ENCODE measurements at regions not wholly inside any gene's neighbourhood (a gene's known extent, or its start where the extent isn't known, plus 50 kb on each side); places are given as distances from the start of the nearest gene placed in this dataset.

GRCh38 chr17:15009087-15009486 lies 256.0 kb downstream of the PMP22 start:
- no peak overlapping the region for H2BK12ac ChIP-seq (ENCODE audit: low read length in 2 of 2)
- H3K4me1 ChIP-seq (ENCODE audit: control insufficient read depth, insufficient read depth, low read depth, low read length): no peaks in the 10 kb centered on the region
- H3K79me1 ChIP-seq (replicated peaks; ENCODE audit: low read length, poor library complexity, severe bottlenecking): no peaks in the 10 kb centered on the region
- no peak overlapping the region for H2AFZ ChIP-seq (ENCODE audit: low read depth, low read length)
- H4K91ac ChIP-seq (ENCODE audit: low read length): no peak overlapping the region
- H3K4ac ChIP-seq (ENCODE audit: low read depth in 1 of 2, low read length in 2 of 2): no peak overlapping the region
- no peak overlapping the region for H4K8ac ChIP-seq (ENCODE audit: low read length)
- H3K14ac ChIP-seq (ENCODE audit: low read length in 2 of 2): no peak overlapping the region
- H3K9ac ChIP-seq (ENCODE audit: low read length): no peak overlapping the region
- no peak overlapping the region for H2BK120ac ChIP-seq (ENCODE audit: low read depth, low read length)
- H3K4me2 ChIP-seq (ENCODE audit: low read length, poor library complexity, severe bottlenecking): no peak overlapping the region
- H3K36me3 ChIP-seq (ENCODE audit: control insufficient read depth in 1 of 2, insufficient read depth in 2 of 2, low read depth in 1 of 2, low read length in 2 of 2): no peaks in the 10 kb centered on the region
- DNase-seq: no peak
- H3K4me3 ChIP-seq (ENCODE audit: insufficient read depth in 1 of 2, low read depth in 1 of 2, low read length in 2 of 2): no peak overlapping the region
- H3K9me3 ChIP-seq (ENCODE audit: control insufficient read depth, low read length): no peaks in the 10 kb centered on the region
- H2BK5ac ChIP-seq (ENCODE audit: low read depth, low read length, poor library complexity, severe bottlenecking): no peak overlapping the region
- no peak overlapping the region for H3K23ac ChIP-seq (ENCODE audit: low read length in 2 of 2)
- H2AK5ac ChIP-seq (ENCODE audit: low read length, severe bottlenecking): no peak overlapping the region
- no peak overlapping the region for H3K27ac ChIP-seq (ENCODE audit: low read length, poor library complexity, severe bottlenecking)
- WGBS: 49% methylated on average over 6 of the region's 6 CpGs
- H3K27me3 ChIP-seq (ENCODE audit: control insufficient read depth in 1 of 2, insufficient read depth in 1 of 2, low read length in 2 of 2): peaks cover 0 to 28% of the 10 kb centered on the region in 2 experiments
- H3K18ac ChIP-seq (ENCODE audit: low read depth in 1 of 2, low read length in 2 of 2): no peak overlapping the region
- H2BK15ac ChIP-seq (ENCODE audit: low read depth, poor library complexity, severe bottlenecking): no peak overlapping the region

GRCh38 chr17:15007147-15007553 lies 258.0 kb downstream of the PMP22 start:
- Histone ChIP-seq H3K27me3 (ENCODE audit: control insufficient read depth in 1 of 2, insufficient read depth in 1 of 2, low read length in 2 of 2) (peaks cover 0 to 28% of the 10 kb centered on the region in 2 experiments), H3K18ac (ENCODE audit: low read depth in 1 of 2, low read length in 2 of 2) (no peak overlapping the region), H2BK5ac (ENCODE audit: low read depth, low read length, poor library complexity, severe bottlenecking) (no peak overlapping the region), H3K4me3 (ENCODE audit: insufficient read depth in 1 of 2, low read depth in 1 of 2, low read length in 2 of 2) (no peak overlapping the region), H2BK15ac (ENCODE audit: low read depth, poor library complexity, severe bottlenecking) (no peak overlapping the region), H3K79me1 (replicated peaks; ENCODE audit: low read length, poor library complexity, severe bottlenecking) (no peaks in the 10 kb centered on the region), H3K4me1 (ENCODE audit: control insufficient read depth, insufficient read depth, low read depth, low read length) (no peaks in the 10 kb centered on the region), H2AK5ac (ENCODE audit: low read length, severe bottlenecking) (no peak overlapping the region), H3K9me3 (ENCODE audit: control insufficient read depth, low read length) (no peaks in the 10 kb centered on the region), H3K23ac (ENCODE audit: low read length in 2 of 2) (no peak overlapping the region), H3K36me3 (ENCODE audit: control insufficient read depth in 1 of 2, insufficient read depth in 2 of 2, low read depth in 1 of 2, low read length in 2 of 2) (no peaks in the 10 kb centered on the region), H3K9ac (ENCODE audit: low read length) (no peak overlapping the region), H3K4ac (ENCODE audit: low read depth in 1 of 2, low read length in 2 of 2) (no peak overlapping the region), H3K27ac (ENCODE audit: low read length, poor library complexity, severe bottlenecking) (no peak overlapping the region), H2AFZ (ENCODE audit: low read depth, low read length) (no peak overlapping the region), H4K91ac (ENCODE audit: low read length) (no peak overlapping the region), H4K8ac (ENCODE audit: low read length) (no peak overlapping the region), H3K4me2 (ENCODE audit: low read length, poor library complexity, severe bottlenecking) (no peak overlapping the region), H2BK120ac (ENCODE audit: low read depth, low read length) (no peak overlapping the region), H2BK12ac (ENCODE audit: low read length in 2 of 2) (no peak overlapping the region), H3K14ac (ENCODE audit: low read length in 2 of 2) (no peak overlapping the region)
- 84% methylated on average over 7 of the region's 7 CpGs for WGBS
- DNase-seq: no peak

- Histone ChIP-seq H3K4me3 (ENCODE audit: insufficient read depth in 1 of 2, low read depth in 1 of 2, low read length in 2 of 2) (no peak overlapping the region), H3K27me3 (ENCODE audit: control insufficient read depth in 1 of 2, insufficient read depth in 1 of 2, low read length in 2 of 2) (peaks cover 0 to 28% of the 10 kb centered on the region in 2 experiments), H2BK15ac (ENCODE audit: low read depth, poor library complexity, severe bottlenecking) (no peak overlapping the region), H3K9me3 (ENCODE audit: control insufficient read depth, low read length) (no peaks in the 10 kb centered on the region), H3K4ac (ENCODE audit: low read depth in 1 of 2, low read length in 2 of 2) (no peak overlapping the region), H3K14ac (ENCODE audit: low read length in 2 of 2) (no peak overlapping the region), H3K36me3 (ENCODE audit: control insufficient read depth in 1 of 2, insufficient read depth in 2 of 2, low read depth in 1 of 2, low read length in 2 of 2) (no peaks in the 10 kb centered on the region), H2BK12ac (ENCODE audit: low read length in 2 of 2) (no peak overlapping the region), H3K4me1 (ENCODE audit: control insufficient read depth, insufficient read depth, low read depth, low read length) (no peaks in the 10 kb centered on the region), H4K91ac (ENCODE audit: low read length) (no peak overlapping the region), H2AK5ac (ENCODE audit: low read length, severe bottlenecking) (no peak overlapping the region), H3K23ac (ENCODE audit: low read length in 2 of 2) (no peak overlapping the region), H3K4me2 (ENCODE audit: low read length, poor library complexity, severe bottlenecking) (no peak overlapping the region), H2BK120ac (ENCODE audit: low read depth, low read length) (no peak overlapping the region), H3K18ac (ENCODE audit: low read depth in 1 of 2, low read length in 2 of 2) (no peak overlapping the region), H2AFZ (ENCODE audit: low read depth, low read length) (no peak overlapping the region), H3K79me1 (replicated peaks; ENCODE audit: low read length, poor library complexity, severe bottlenecking) (no peaks in the 10 kb centered on the region), H4K8ac (ENCODE audit: low read length) (no peak overlapping the region), H3K9ac (ENCODE audit: low read length) (no peak overlapping the region), H3K27ac (ENCODE audit: low read length, poor library complexity, severe bottlenecking) (no peak overlapping the region), H2BK5ac (ENCODE audit: low read depth, low read length, poor library complexity, severe bottlenecking) (no peak overlapping the region)
- 93% methylated on average over 10 of the region's 11 CpGs for WGBS
- no peak for DNase-seq
Observed at GRCh38 chr17:15006421-15007128, 258.6 kb downstream of the PMP22 start.

GRCh38 chr17:15000661-15001060 lies 264.5 kb downstream of the PMP22 start:
- H3K27me3 ChIP-seq (ENCODE audit: control insufficient read depth in 1 of 2, insufficient read depth in 1 of 2, low read length in 2 of 2): no peaks in the 10 kb centered on the region
- no peak overlapping the region for H2BK12ac ChIP-seq (ENCODE audit: low read length in 2 of 2)
- H2BK120ac ChIP-seq (ENCODE audit: low read depth, low read length): no peak overlapping the region
- no peak overlapping the region for H4K8ac ChIP-seq (ENCODE audit: low read length)
- no peak overlapping the region for H3K18ac ChIP-seq (ENCODE audit: low read depth in 1 of 2, low read length in 2 of 2)
- no peaks in the 10 kb centered on the region for H3K4me1 ChIP-seq (ENCODE audit: control insufficient read depth, insufficient read depth, low read depth, low read length)
- H3K36me3 ChIP-seq (ENCODE audit: control insufficient read depth in 1 of 2, insufficient read depth in 2 of 2, low read depth in 1 of 2, low read length in 2 of 2): no peaks in the 10 kb centered on the region
- H2AK5ac ChIP-seq (ENCODE audit: low read length, severe bottlenecking): no peak overlapping the region
- H2BK15ac ChIP-seq (ENCODE audit: low read depth, poor library complexity, severe bottlenecking): no peak overlapping the region
- H3K23ac ChIP-seq (ENCODE audit: low read length in 2 of 2): no peak overlapping the region
- no peak overlapping the region for H4K91ac ChIP-seq (ENCODE audit: low read length)
- H3K79me1 ChIP-seq (replicated peaks; ENCODE audit: low read length, poor library complexity, severe bottlenecking): no peaks in the 10 kb centered on the region
- H3K4ac ChIP-seq (ENCODE audit: low read depth in 1 of 2, low read length in 2 of 2): no peak overlapping the region
- H3K14ac ChIP-seq (ENCODE audit: low read length in 2 of 2): no peak overlapping the region
- H3K4me2 ChIP-seq (ENCODE audit: low read length, poor library complexity, severe bottlenecking): no peak overlapping the region
- H2BK5ac ChIP-seq (ENCODE audit: low read depth, low read length, poor library complexity, severe bottlenecking): no peak overlapping the region
- no peak for DNase-seq
- H3K27ac ChIP-seq (ENCODE audit: low read length, poor library complexity, severe bottlenecking): no peak overlapping the region
- no peak overlapping the region for H2AFZ ChIP-seq (ENCODE audit: low read depth, low read length)
- no peak overlapping the region for H3K9ac ChIP-seq (ENCODE audit: low read length)
- no peak overlapping the region for H3K4me3 ChIP-seq (ENCODE audit: insufficient read depth in 1 of 2, low read depth in 1 of 2, low read length in 2 of 2)
- H3K9me3 ChIP-seq (ENCODE audit: control insufficient read depth, low read length): no peaks in the 10 kb centered on the region
